Kidney glomerular epithelial cell (primary cell): ENCODE measurements at regions not wholly inside any gene's neighbourhood (a gene's known extent, or its start where the extent isn't known, plus 50 kb on each side); places are given as distances from the start of the nearest gene placed in this dataset.
"Not testable (repeated sequence)": the region's sequence is repeated elsewhere in the genome, so short reads cannot be mapped to it uniquely, and the experiment has no call there.

Source experiments
- DNase-seq: peaks from one replicate; lab custom pipeline; 2025; lab: John Stamatoyannopoulos, UW

DNA sequence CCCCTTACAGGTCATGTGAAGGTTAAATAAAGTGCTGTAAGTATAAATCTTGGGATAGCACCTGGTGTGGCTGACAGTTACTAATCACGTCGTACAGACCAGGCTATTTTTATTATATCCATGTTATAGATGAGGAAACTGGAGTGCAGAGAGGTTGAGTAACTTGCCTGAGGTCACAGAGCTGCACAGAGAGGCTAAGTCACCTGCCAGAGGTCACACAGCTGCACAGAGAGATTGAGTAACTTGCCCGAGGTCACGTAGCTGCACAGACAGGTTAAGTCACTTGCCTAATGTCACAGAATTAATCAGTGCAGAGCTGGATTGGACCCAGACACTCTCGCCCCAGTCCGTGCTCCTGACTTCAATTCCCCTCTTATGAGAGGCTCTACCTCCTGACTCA is 171.5 kb downstream of the NUP210 start:
- no peak for DNase-seq

GRCh38 chr3:13245615-13245978 is 172.4 kb upstream of the IQSEC1 start:
- DNase-seq = no peak

DNA sequence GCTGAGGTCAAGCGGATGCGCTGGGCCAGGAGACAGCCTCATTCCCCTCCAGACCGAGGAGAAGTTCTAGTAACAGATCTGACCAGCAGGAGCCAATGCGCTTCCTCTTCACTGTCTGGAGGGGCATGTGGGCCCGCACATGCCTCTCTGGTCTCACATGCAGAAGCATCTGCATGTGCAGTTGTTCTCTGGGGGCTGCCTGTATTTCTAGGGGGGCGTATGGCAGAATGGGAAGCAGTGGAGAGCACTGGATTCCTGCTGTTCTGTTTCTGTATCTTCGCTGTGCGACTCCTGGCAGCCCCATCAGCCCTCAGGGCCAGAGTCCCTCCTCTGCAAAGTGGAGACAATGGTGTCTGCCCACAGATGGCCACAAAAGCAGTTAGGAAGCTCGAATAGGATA is 170.4 kb upstream of the IQSEC1 start:
- no peak for DNase-seq

GRCh38 chr3:13242364-13242737 is 169.1 kb upstream of the IQSEC1 start:
- DNase-seq = no peak

- DNase-seq = no peak
Measured at GRCh38 chr3:13241621-13242363, 168.6 kb upstream of the IQSEC1 start.

GRCh38 chr3:13240928-13241618 is 167.8 kb upstream of the IQSEC1 start:
- DNase-seq = no peak

DNA sequence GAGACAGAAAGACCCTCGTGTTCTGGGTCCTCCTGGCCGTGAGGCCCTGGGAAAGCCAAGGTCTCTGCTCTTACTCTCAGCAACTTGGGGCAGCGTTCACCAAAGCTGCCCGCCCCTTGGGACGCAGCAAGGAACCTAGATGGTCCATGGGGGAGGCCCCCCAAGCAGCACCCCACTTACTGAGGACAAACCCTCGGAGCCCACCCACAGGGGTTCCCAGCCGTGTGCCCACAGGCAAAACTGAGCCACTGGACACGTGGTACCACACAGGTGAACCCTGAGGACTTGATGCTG is 166.2 kb upstream of the IQSEC1 start:
- DNase-seq = no peak

GRCh38 chr3:13238687-13239466 is 165.6 kb upstream of the IQSEC1 start:
- DNase-seq = no peak

DNA sequence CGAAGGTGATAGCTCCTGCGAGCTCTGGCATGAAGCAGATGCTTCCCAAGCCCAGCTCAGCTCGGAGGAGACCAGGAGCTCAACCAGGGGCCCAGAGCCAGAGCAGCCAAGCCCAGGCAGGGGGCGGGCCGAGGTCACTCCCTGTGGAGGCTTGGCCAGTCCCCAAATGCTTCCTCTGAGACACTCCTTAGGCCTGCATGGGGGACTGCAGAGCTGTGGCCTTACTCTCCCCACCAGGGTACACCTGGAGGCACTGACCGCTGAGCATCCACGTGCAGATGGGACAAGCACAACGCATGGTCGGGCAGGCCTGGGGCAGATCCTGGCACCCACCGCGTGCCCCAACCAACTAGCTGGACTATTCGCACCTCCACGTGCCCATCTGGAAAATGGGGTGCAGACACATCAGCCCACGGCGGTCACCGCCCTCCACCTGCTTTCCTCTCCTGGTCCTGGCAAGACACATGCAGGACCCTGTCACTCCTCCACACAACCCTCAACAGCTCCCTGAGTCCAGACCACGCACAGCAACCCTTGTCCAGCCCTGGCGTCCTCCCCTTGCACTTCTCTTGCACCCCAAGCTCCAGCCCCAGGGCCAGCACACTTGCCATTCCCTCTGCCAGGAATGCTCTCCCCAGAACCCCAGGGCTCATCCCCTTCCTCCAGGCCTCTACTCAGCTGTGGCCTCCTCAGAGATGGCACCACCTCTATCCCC is 164.7 kb upstream of the IQSEC1 start:
- DNase-seq = no peak

- no peak for DNase-seq
Measured at GRCh38 chr3:13236557-13237173, 163.4 kb upstream of the IQSEC1 start.

- DNase-seq = no peak
Measured at GRCh38 chr3:13235897-13236296, 162.7 kb upstream of the IQSEC1 start.

DNA sequence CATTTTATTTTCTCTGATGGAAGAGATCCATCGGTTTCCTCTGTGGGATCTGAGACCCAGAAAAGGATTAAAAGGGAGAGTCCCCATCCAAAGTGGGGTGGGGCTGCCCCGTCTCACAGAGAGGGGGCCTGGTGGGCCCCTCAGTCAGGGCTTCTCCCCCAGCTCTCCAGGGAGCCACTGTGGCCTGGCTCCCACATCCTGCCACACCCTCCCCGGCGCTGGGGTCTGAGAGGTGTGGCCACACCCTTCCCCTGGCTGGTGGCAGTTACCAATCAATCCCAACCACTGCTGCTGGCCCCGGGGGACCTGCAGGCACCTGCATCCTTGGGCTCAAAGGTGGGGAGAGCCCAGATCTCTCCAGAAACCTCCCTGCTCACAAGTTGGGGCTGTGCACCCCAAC is 161.8 kb upstream of the IQSEC1 start:
- no peak for DNase-seq

GRCh38 chr3:13234666-13235065 is 161.4 kb upstream of the IQSEC1 start:
- no peak for DNase-seq

DNA sequence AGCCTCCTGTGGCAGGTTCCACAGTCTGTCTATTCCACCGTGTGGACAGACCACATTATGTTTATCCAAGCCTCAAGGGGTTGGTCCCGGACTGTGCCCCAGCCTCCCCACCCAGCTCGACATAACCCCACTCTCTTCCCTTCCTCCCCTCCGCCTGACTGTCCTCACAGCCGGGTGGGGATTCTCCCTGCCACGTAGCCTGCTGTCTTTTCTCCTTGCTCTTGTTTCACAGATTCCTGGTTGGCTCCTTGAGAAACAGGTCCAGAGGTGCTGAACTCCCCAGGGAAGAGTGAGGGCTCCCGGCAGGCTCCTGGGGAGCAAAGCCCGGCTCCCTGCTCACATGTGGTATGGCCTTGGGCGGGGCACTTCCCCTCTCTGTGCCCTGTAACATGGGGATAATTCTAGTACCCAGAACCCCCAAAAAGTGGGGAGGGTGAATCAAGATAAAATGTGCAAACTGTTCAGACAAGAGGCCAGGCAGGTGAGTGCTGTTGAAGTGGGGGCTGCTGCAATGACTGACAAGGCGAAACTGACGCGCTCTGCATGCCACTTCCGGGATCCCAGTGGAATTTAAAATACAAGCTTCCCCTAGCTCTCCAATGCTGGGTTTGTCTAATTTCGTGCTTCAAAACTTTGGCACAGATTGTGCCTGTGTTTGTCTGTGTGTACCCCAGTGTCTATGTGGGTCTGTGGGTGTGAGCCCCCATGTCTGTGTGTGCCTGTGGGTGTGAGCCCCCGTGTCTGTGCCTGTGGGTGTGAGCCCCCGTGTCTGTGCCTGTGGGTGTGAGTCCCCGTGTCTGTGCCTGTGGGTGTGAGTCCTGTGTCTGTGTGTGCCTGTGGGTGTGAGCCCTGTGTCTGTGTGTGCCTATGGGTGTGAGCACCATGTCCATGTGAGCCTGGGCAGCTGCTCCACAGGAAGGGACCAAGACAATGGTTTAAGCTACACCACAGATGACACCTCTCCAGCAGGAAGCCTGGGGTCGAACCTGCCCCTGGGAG is 160.6 kb upstream of the IQSEC1 start:
- DNase-seq = no peak

GRCh38 chr3:13231781-13232666 is 158.8 kb upstream of the IQSEC1 start:
- no peak for DNase-seq

- no peak for DNase-seq
Measured at GRCh38 chr3:13229273-13229949, 156.2 kb upstream of the IQSEC1 start.

GRCh38 chr3:13228584-13228983 is 155.4 kb upstream of the IQSEC1 start:
- DNase-seq = no peak

- not testable (repeated sequence) for DNase-seq
Measured at GRCh38 chr3:13228169-13228568, 154.9 kb upstream of the IQSEC1 start.
